HG03103 (cell line): ENCODE measurements at regions not wholly inside any gene's neighbourhood (a gene's known extent, or its start where the extent isn't known, plus 50 kb on each side); places are given as distances from the start of the nearest gene placed in this dataset.

Experiments used
- ATAC-seq: cut with Tn5 transposase; IDR thresholded peaks from one replicate; pipeline ENCODE4 v1.9.1; 2021; ENCODE audit warnings: low read depth; ENCODE audit not compliant: unreplicated experiment

GRCh38 chr12:41983394-41983793, 161.3 kb downstream of the GXYLT1 start:
- no peak for ATAC-seq

GRCh38 chr12:41981758-41982157, 162.9 kb downstream of the GXYLT1 start:
- ATAC-seq, result no peak

DNA sequence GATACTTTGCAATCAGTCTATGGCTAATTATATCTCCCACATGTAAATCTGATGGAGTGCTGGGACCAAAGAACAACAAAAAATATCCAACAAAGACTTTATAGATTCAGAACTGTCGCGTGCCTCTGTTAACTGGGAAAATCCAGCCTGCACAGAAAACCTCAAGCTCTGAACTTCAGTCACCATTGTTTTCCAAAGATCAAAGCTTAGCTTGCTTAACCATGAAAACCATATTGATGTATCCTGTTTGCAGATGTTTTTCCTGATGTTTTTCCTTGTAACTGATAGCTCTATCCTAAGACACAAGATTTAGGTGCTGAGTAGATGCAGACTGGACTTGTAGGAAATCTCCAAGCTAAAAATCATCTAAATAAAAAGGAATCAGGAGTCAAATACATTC, 163.7 kb downstream of the GXYLT1 start:
- no peak for ATAC-seq

- ATAC-seq, result no peak
Measured at GRCh38 chr12:41980390-41980789, 164.3 kb downstream of the GXYLT1 start.

DNA sequence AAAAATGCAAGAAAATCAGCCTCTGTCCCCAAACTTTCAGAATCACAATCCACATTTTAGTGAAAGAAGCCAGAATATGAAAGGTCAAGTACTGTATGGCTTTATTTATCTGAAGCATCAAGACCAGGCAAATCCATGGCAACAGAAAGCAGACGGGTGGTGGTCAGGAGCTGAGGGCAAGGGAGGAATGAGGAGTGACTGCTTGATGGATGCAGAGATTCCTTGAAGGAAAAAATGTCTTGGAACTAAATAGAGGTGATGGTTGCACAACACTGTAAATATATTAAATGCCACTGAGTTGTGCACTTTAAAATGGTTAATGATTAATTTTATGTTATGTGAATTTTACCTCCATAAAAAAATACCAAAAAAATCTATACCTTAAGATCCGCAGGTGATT, 165.1 kb downstream of the GXYLT1 start:
- ATAC-seq, result no peak

- no peak for ATAC-seq
Measured at GRCh38 chr12:41972598-41972997, 172.1 kb downstream of the GXYLT1 start.

DNA sequence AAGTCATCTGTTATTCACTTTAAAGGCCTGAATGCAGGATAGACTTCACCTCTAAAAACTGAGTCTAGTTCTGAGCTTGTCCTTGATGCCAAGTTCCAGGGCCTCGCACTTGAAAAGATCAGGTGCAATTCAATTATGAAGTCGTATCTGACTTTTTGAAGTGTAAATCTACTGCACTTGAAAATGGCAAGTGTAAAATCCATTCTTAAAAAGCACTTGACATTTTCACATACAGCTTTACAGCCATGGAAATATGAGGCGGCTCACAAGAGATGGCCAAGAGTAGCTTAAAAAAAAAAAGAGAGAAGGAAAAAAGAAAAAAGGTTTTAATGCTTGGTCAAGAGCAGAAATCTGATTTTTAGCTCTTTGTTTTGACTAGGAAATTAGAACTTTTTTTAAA, 172.5 kb downstream of the GXYLT1 start:
- ATAC-seq, result no peak

- ATAC-seq, result no peak
Measured at GRCh38 chr12:41970744-41971143, 173.9 kb downstream of the GXYLT1 start.

- ATAC-seq, result no peak
Measured at GRCh38 chr12:41968599-41968998, 176.1 kb downstream of the GXYLT1 start.

- no peak for ATAC-seq
Measured at GRCh38 chr12:41967668-41968500, 176.8 kb downstream of the GXYLT1 start.

- no peak for ATAC-seq
Measured at GRCh38 chr12:41966916-41967315, 177.8 kb downstream of the GXYLT1 start.

DNA sequence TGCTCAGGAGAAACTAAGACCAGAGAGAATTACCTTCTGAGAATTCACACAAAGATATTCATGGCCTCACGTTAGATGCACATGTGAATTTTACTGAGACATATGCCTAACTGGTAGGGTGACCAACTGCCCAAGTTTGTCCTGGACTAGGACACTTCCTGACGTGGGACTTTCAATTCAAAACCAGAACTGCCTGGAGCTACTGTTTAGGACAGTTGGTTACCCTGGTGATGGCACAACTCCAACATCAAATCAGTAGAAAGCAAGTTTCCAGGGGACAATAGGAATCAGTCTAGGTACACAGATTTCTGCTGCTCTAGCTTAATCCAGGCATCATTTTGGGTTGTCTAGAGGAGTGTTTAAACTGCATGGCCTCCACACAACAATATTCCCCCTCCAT, 178.7 kb downstream of the GXYLT1 start:
- ATAC-seq, result no peak

DNA sequence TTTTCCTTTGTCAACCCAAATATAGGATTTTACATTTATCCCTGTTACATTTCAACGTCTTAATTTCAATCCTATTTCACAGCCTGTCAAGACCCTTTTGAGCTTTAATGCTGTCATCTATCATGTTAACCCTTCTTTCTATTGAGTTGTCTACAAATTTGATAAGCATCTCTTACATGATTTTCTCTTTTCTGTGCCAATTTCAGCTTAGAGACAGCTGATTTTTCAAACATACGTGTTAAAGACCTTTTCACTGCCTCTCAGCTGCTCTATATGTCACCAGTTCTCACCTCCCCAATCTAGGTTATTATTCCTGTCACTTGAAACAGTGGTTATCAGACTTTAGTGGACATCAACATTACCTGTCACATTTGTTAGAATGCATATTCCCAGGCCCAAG, 181.3 kb downstream of the GXYLT1 start:
- no peak for ATAC-seq

DNA sequence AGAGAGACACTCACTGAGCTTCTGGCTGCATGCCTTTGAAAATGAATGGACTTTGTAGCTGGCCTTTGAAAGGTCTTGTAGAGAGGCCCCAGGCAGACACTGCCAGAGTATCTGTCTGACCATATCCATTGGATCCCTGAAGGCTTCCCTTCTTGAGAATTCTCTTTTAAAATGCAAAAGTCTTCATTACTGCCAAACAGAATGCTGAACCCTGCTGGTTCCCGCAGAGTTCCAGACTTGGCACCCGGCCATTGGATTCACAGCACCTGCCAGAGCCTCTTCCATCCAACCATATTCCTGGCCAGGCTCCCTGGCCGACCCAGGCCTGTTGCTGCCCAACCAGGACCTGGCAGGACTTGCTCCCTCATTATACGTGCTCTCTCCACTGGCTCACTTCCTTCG, 182.5 kb downstream of the GXYLT1 start:
- ATAC-seq, result no peak

GRCh38 chr12:41959271-41959670, 185.4 kb downstream of the GXYLT1 start:
- ATAC-seq, result no peak

DNA sequence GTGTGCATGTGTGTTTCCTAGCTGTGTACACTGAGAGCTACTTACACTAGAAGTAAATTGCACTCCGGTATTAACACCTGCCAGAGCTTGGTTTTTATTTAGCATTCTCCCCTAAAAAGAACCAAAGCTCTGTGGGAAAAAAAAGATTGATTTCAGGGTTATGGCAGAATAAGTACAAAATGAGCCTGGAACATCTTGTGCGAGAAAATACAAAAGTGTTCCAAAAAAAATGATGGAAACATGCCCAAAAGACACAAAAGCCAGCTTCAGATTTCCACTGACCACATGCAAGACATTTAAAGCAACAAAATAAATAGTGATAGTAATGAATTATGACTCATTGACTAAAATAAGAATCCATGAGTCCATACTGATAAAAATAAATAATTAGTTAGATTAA, 188.3 kb downstream of the GXYLT1 start:
- ATAC-seq, result no peak

DNA sequence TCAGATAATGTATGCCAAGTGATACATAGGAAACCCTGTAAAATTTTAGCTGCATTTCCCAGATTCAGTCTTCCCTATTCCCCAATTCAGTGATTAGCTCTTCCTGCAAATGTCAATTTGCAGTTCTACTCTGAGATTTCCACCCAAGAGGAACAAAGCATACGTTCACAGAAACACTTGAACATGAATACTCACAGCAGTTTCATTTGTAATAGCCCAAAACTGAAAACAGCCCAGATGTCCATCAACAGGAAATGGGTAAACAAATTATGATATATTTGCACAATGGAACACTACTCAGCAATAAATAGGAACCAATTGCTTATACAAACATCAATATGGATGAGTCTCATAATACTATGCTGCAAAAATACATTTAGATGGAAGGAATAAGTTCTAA, 194.2 kb downstream of the GXYLT1 start:
- no peak for ATAC-seq

GRCh38 chr12:41946106-41946505, 198.6 kb downstream of the GXYLT1 start:
- ATAC-seq, result no peak

GRCh38 chr12:41944216-41944615, 200.5 kb downstream of the GXYLT1 start:
- no peak for ATAC-seq

- no peak for ATAC-seq
Measured at GRCh38 chr12:41943671-41944070, 201.0 kb downstream of the GXYLT1 start.

DNA sequence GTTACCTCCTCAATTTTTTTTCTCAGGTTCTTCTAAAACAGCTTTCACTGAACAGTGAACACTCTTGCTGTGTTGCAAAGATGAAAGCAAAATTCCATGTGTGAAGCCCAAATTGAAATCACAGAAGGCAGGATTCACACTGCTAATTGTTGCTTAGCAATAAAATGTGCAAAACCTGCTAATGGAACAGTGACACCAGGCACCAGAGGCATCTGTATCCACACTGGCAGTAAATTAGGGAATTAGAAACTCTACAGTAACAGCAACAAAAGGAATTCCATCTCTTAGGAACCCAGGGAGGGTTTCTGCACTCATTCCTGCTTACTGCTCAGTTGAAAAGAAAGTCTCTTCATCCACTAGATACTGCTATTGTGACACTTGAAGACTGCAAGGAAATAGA, 202.3 kb downstream of the GXYLT1 start:
- ATAC-seq, result no peak

DNA sequence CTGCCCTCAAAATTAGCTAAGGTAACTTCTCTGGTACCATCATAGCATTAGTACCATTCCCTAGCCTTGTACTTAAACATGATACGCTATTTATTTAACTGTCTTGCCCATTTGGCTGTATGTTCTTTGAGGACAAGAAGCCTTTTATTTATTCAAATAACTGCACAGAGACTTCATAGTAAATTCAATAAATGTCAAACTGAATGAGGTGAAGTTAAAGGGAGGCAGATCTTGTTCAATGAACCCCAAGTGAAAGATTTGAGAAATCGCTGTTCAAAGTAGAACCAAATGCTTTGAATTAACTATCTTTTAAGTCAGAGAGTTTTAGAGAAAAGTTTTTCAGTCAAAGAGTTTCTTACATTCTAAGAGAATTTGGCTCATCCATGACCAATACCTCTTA, 203.6 kb downstream of the GXYLT1 start:
- ATAC-seq, result no peak

GRCh38 chr12:41940571-41940970, 204.1 kb downstream of the GXYLT1 start:
- ATAC-seq, result no peak
